GM20000 (cell line): ENCODE measurements at regions not wholly inside any gene's neighbourhood (a gene's known extent, or its start where the extent isn't known, plus 50 kb on each side); places are given as distances from the start of the nearest gene placed in this dataset.

Experiments used
- DNase-seq: peaks from one replicate; pipeline ENCODE4 v3.0.0; 2012; ENCODE audit warnings: low spot score
- CTCF ChIP-seq: IDR thresholded peaks from 2 replicates; pipeline ENCODE4 v1.5.1; 2012; ENCODE audit warnings: mild to moderate bottlenecking, control low read depth; ENCODE audit errors: extremely low read depth, missing control alignments

DNA sequence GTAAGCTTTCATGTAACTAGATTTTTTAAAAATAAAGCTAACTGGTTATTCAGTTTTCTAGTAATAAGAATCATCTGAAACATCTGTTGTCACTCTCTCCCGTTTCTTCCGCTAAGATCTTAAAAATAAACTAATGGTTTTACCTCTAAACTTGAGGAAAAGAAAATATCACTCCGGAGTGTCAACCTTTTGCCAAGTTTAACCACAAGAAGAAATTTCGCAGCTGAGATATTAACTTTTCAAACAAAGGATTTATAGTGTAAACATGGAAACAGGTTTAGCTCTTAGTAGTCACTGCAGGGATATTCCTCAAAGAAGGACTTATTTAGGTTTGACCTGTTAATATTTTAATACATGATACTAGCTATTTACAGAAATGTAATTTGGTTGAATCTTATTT is 954.9 kb downstream of the ADGRL2 start:
- no peak for TF ChIP-seq CTCF
- DNase-seq = no peak

DNA sequence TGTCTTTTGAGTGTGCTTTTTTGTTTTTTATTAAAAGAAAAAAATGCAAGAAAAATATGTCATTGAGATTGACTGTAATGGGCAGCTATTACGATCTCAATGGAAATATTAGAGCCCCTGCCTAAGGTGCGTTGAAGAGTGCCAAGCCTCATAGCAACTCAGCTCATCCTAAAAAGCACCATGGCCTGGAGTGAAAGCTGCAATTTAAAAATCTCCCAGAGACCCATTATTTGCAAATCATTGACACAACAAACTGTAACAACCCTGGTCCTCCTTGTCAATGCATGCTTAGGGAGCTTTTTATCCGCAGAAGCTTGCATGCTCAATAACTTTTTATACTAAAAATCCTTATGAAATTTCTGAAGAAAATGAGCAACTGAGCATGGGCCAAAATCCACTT is 954.5 kb downstream of the ADGRL2 start:
- no peak for TF ChIP-seq CTCF

DNA sequence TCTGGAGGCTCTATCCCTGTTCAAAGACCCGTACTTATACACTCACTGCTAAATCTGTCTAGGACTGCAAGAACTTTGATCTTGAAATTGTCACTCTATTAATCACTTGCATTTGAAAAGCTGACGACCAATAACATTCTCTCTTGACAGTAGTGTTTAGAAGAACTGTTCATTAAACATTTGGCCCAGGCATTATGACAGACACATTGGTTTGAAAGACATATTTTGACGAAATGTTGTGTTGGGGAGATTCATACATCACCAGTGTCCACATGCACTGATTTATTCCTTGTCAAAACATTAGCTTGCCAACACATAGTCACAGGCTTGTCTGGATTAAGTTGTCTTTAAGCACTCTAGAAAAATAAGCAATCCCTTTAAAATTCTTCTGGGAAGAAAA is 951.3 kb downstream of the ADGRL2 start:
- TF ChIP-seq CTCF = no peak
- no peak for DNase-seq

More for the DNA sequence above, 954.5 kb downstream of the ADGRL2 start:
- no peak for DNase-seq

GRCh38 chr1:82733645-82734044 is 932.9 kb downstream of the ADGRL2 start:
- no peak for TF ChIP-seq CTCF
- no peak for DNase-seq

DNA sequence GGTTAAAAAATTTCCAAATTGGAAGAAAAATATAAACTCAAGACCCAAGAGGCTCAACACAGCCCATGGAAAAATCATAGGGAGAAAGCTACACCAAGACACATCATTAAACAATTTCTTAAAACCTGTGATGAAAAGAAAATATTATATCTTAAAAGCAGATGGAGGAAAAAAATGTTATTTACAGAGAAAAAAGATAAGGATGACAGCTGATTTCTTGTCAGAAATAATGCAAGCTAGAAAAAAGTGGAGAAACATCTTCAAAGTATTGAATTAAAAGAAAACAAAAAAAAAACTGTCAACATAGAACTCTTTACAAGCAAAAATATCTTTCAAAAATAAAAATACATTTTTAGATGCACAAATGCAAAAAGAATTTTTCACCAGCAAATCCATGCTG is 930.5 kb downstream of the ADGRL2 start:
- DNase-seq = no peak
- TF ChIP-seq CTCF = no peak

- no peak for DNase-seq
- TF ChIP-seq CTCF = no peak
Measured at GRCh38 chr1:82728206-82728605, 927.5 kb downstream of the ADGRL2 start.

- no peak for TF ChIP-seq CTCF
- DNase-seq = no peak
Measured at GRCh38 chr1:82724246-82724645, 923.5 kb downstream of the ADGRL2 start.
